ENCODE measurements at regions not wholly inside any gene's neighbourhood (a gene's known extent, or its start where the extent isn't known, plus 50 kb on each side); places are given as distances from the start of the nearest gene placed in this dataset.

DNA sequence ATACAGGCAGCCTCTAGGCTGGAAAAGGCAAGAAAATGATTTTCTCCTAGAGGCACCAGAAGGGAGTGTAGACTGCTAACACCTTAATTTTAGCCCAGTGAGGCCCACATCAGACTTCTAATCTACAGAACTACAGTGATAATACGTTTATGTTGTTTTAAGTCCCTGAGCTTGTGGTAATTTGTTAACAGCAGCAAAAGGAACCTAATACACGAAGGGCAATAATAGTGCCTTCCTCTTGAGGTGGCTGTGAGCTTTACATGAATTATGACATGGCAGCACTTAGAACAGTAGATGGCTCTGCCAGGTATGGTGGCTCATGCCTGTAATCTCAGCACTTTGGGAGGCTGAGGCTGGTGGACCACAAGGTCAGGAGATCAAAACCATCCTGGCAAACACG lies 118.8 kb downstream of the ZNF664 start:
- H2BK15ac ChIP-seq (ENCODE audit: low read length), result no peak overlapping the region; the same call in 1 of the 2 replicates
- no peak overlapping the region for H3K14ac ChIP-seq (ENCODE audit: insufficient read length)
- no peak overlapping the region for H3K56ac ChIP-seq (replicated peaks; ENCODE audit: insufficient read length, low read depth, low read length)
- no peak overlapping the region for H4K5ac ChIP-seq (ENCODE audit: insufficient read length, low read depth, low read length)
- FAIRE-seq (no peak), DNase-seq (ENCODE audit: low read depth in 1 of 2, low spot score in 2 of 2) (no peak)
- POLR2A ChIA-PET (ENCODE audit: partially characterized antibody), result interaction anchor here (1.2 kb wide), 1 partner anchor 23 kb away, joined by 3 read pairs; no protein-coding TSS in a partner anchor
- H3K23ac ChIP-seq (ENCODE audit: insufficient read length), result no peak overlapping the region
- H4K91ac ChIP-seq (replicated peaks; ENCODE audit: insufficient read length, low read length), result no peak overlapping the region
- no peak overlapping the region for H2BK20ac ChIP-seq (ENCODE audit: low read length)
- H3K23me2 ChIP-seq (ENCODE audit: low read depth, low read length), result peaks cover 13% of the 10 kb centered on the region; the same call in 1 of the 2 replicates
- H3K36me3 ChIP-seq (ENCODE audit: control insufficient read depth in 2 of 4, insufficient read depth in 4 of 4, low read length in 3 of 4), result no peaks in the 10 kb centered on the region; a peak in 1 of 8 replicates
- TF ChIP-seq JUN (IDR thresholded peaks at IDR 0.05; ENCODE audit: low read depth, low read length) (no peak), ZNF274 (IDR thresholded peaks at IDR 0.05; ENCODE audit: borderline replicate concordance, extremely low read depth, low read length) (no peak), KDM4A (IDR thresholded peaks at IDR 0.05; ENCODE audit: low read depth, low read length, severe bottlenecking) (no peak), JUND (IDR thresholded peaks at IDR 0.05; ENCODE audit: low read length) (no peak), BRCA1 (IDR thresholded peaks at IDR 0.05; ENCODE audit: low read depth, low read length) (no peak), SIRT6 (IDR thresholded peaks at IDR 0.05; ENCODE audit: low read length) (no peak), SRF (IDR thresholded peaks at IDR 0.05; ENCODE audit: low read depth, low read length) (no peak), SAP30 (IDR thresholded peaks at IDR 0.05; ENCODE audit: insufficient read depth, insufficient replicate concordance, low read length) (no peak), KDM1A (IDR thresholded peaks at IDR 0.05; ENCODE audit: borderline replicate concordance, low read length) (no peak)
- H3K79me1 ChIP-seq (ENCODE audit: low read depth, low read length), result no peaks in the 10 kb centered on the region
- no peak overlapping the region for H3K4me2 ChIP-seq (ENCODE audit: insufficient read depth in 1 of 2, low read depth in 2 of 2, low read length in 2 of 2)
- H3K4me1 ChIP-seq (replicated peaks in 1 of 4; ENCODE audit: control insufficient read depth in 3 of 4, insufficient read depth in 4 of 4, low read length in 3 of 4), result no peaks in the 10 kb centered on the region
- H3K79me2 ChIP-seq (ENCODE audit: control insufficient read depth in 1 of 2, insufficient read depth in 2 of 2, low read length in 2 of 2), result no peaks in the 10 kb centered on the region
- H2AFZ ChIP-seq (ENCODE audit: low read length), result no peak overlapping the region
- no peak overlapping the region for H4K8ac ChIP-seq (ENCODE audit: extremely low read depth, insufficient read depth, low read length)
- no peak overlapping the region for H3K4ac ChIP-seq (replicated peaks; ENCODE audit: insufficient read length, low read depth, low read length)
- no peak overlapping the region for H2BK120ac ChIP-seq (replicated peaks; ENCODE audit: low read depth, low read length)
- H3K4me3 ChIP-seq (ENCODE audit: extremely low read depth in 1 of 4, insufficient read depth in 2 of 4, low read depth in 3 of 4, low read length in 4 of 4), result no peak overlapping the region
- H2AK5ac ChIP-seq (ENCODE audit: low read depth, low read length), result no peak overlapping the region
- CTCF ChIA-PET (ENCODE audit: partially characterized antibody), result interaction anchor here (0.7 to 2.3 kb wide), 2 partner anchors 13 to 38 kb away, joined by 3 to 8 read pairs; no protein-coding TSS in a partner anchor
- no peaks in the 10 kb centered on the region for H3K27me3 ChIP-seq (replicated peaks in 1 of 4; ENCODE audit: control insufficient read depth in 3 of 4, extremely low read depth in 1 of 4, insufficient read depth in 3 of 4, low read length in 3 of 4)
- H3K18ac ChIP-seq (ENCODE audit: extremely low read depth, low read length), result no peak overlapping the region
- 92% methylated on average over 3 of the region's 3 CpGs; no CpG with 5 or more reads in 1 of the 2 experiments for WGBS, 2 experiments (ENCODE audit: extremely low coverage in 1 of 2, insufficient coverage in 1 of 2, insufficient read length in 1 of 2, insufficient replicate concordance in 2 of 2, low coverage in 1 of 2, low lambda C conversion rate in 2 of 2, missing lambda C conversion rate in 1 of 2)
- H2BK12ac ChIP-seq (ENCODE audit: low read depth, low read length), result no peak overlapping the region
- no peak overlapping the region for H2BK5ac ChIP-seq (ENCODE audit: low read depth, low read length)
- H4K20me1 ChIP-seq (replicated peaks in 1 of 2; ENCODE audit: control insufficient read depth in 1 of 2, insufficient read depth in 2 of 2, low read length in 2 of 2), result peaks cover 0 to 6% of the 10 kb centered on the region in 2 experiments
- peaks cover 0 to 11% of the 10 kb centered on the region in 2 experiments; a peak in 3 of 4 replicates for H3K9me3 ChIP-seq (ENCODE audit: insufficient read depth in 2 of 2, low read depth in 1 of 2, low read length in 1 of 2)
- no peak overlapping the region for H3K27ac ChIP-seq (ENCODE audit: low read depth, low read length)
- H3K9ac ChIP-seq (replicated peaks in 1 of 4; ENCODE audit: extremely low read depth in 1 of 4, low read depth in 3 of 4, low read length in 3 of 4), result no peak overlapping the region
